Transverse colon (tissue), 4 donors: ENCODE measurements at regions not wholly inside any gene's neighbourhood (a gene's known extent, or its start where the extent isn't known, plus 50 kb on each side); places are given as distances from the start of the nearest gene placed in this dataset.

Experiments used
- DNase-seq: peaks from one replicate; pipeline ENCODE4 v3.0.0-alpha.2; 2019
- H3K27ac ChIP-seq, 4 donors: fragments of 200-600 bp; sonication (generic); 2 replicates each; pipeline ENCODE4 v1.5.1; 2016 to 2018; ENCODE audit warnings: inconsistent platforms in 4 of 4
- H3K27me3 ChIP-seq: fragments of 200-600 bp; sonication (generic); 2 replicates; pipeline ENCODE4 v1.5.1; 2017; ENCODE audit warnings: inconsistent platforms
- H3K36me3 ChIP-seq, 4 donors: fragments of 200-600 bp; sonication (generic); 2 replicates each; pipeline ENCODE4 v1.5.1; 2017 to 2019; ENCODE audit warnings: inconsistent platforms in 4 of 4
- H3K4me1 ChIP-seq, 4 donors: fragments of 200-600 bp; sonication (generic); 2 replicates each; pipeline ENCODE4 v1.5.1; 2017 to 2020; ENCODE audit warnings: inconsistent platforms in 4 of 4
- H3K4me3 ChIP-seq, 4 donors: fragments of 200-600 bp; sonication (generic); 1 replicate in 1 of 4; 2 replicates in 3 of 4; pipeline versions ENCODE4 v1.5.1 to v1.6.1; 2017 to 2019; ENCODE audit warnings: inconsistent platforms in 4 of 4
- H3K9me3 ChIP-seq, 2 donors: fragments of 200-600 bp; sonication (generic); 2 replicates each; pipeline ENCODE4 v1.5.1; 2017 to 2019; ENCODE audit warnings: inconsistent platforms in 2 of 2
- CTCF ChIP-seq, 5 experiments: fragments of 200-600 bp in 3 of 5; fragments of 450-650 bp in 2 of 5; sonication (generic) in 3 of 5; IDR thresholded peaks; 1 replicate in 2 of 5; 2 replicates in 3 of 5; pipeline ENCODE4 v1.5.1; 2016 to 2017; ENCODE audit warnings: antibody characterized with exemption in 5 of 5, inconsistent platforms in 3 of 5, mild to moderate bottlenecking in 2 of 5, moderate library complexity in 1 of 5
- EP300 ChIP-seq: sonication (generic); formaldehyde crosslinking; IDR thresholded peaks from one replicate; pipeline ENCODE4 v1.6.1; 2017; ENCODE audit warnings: antibody characterized with exemption, low read depth
- POLR2A ChIP-seq: fragments of 450-650 bp; IDR thresholded peaks from one replicate; pipeline ENCODE4 v1.6.1; 2016; ENCODE audit warnings: antibody characterized with exemption, mild to moderate bottlenecking, moderate library complexity
- POLR2AphosphoS5 ChIP-seq, 3 donors: sonication (generic); formaldehyde crosslinking; IDR thresholded peaks; one replicate each; pipeline ENCODE4 v1.6.1; 2016; ENCODE audit warnings: antibody characterized with exemption in 3 of 3
- WGBS, 2 donors: methylation state at CpG; one replicate each; pipeline ENCODE4 v1.1.5; 2018; ENCODE audit warnings: low coverage in 1 of 2; 5-methylcytosine and 5-hydroxymethylcytosine counted together
- in situ Hi-C, 4 donors: fragments of 200-750 bp; cut with MboI; loops; one replicate each; pipeline versions ENCODE4 v1.15.0 to v1.15.1; 2017; ENCODE audit warnings: low sequenced_read_pairs in 3 of 4, low pct_ligation_motif_present in 1 of 4, low pct_unique_long_range_greater_than_20kb in 1 of 4
- intact Hi-C: fragments of 100-400 bp; cut with DNase I; formaldehyde crosslinking; loops from one replicate; pipeline ENCODE4 v1.15.1; 2023; ENCODE audit warnings: low total_unique reads

DNA sequence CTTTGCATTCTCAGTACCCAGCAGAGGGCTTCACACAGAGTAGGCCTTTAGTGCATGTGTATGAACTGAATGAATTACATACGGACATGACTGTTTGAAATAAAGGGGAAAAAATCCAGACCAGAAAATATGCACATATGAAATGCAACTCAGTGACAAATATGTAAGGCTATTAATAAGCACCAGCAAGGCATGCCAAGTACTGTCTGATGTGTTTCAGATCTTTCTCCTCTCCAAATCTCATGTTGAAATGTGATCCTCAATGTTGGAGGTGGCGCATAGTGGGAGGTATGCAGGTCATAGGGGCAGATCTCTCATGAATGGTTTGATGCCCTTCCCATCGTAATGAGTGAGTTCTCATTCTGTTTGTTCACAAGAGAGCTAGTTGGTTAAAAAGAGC lies 87.3 kb upstream of the TOMM7 start:
- TF ChIP-seq CTCF (IDR thresholded peaks at IDR 0.05) (no peak), POLR2A (no peak), POLR2AphosphoS5 (IDR thresholded peaks at IDR 0.05) (no peak), EP300 (no peak)
- H3K4me1 ChIP-seq, result no peaks in the 10 kb centered on the region
- intact Hi-C loops, result no loop called here
- no peak overlapping the region for H3K4me3 ChIP-seq
- no peak overlapping the region for H3K27ac ChIP-seq
- in situ Hi-C loops, result no loop called here
- DNase-seq, result no peak
- WGBS, 2 donors, result 84 to 90% methylated on average over 2 to 3 of the region's 3 CpGs
- no peaks in the 10 kb centered on the region for H3K36me3 ChIP-seq
- H3K27me3 ChIP-seq, result no peaks in the 10 kb centered on the region
- no peaks in the 10 kb centered on the region for H3K9me3 ChIP-seq

GRCh38 chr7:22907805-22908204 lies 85.2 kb upstream of the TOMM7 start:
- TF ChIP-seq POLR2AphosphoS5 (IDR thresholded peaks at IDR 0.05), result no peak
- TF ChIP-seq POLR2A, result no peak
- TF ChIP-seq CTCF (IDR thresholded peaks at IDR 0.05), result no peak
- no peak for TF ChIP-seq EP300

DNA sequence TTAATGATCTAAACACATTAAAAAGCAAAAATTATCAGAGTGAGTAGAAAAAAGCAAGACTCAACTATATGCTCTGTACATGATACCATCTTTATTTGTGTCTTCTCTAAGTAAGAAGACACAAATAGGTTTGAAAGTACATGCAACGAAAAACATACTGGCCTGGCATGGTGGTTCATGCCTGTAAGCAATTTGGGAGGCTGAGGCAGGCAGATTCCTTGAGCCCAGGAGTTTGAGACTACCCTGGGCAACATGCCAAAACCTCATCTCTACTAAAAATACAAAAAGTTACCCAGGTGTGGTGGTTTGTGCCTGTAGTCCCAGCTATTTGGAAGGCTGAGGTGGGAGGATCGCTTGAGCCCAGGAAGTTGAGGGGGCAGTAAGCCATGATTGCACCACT lies 78.1 kb upstream of the TOMM7 start:
- Histone ChIP-seq H3K9me3 (no peaks in the 10 kb centered on the region), H3K36me3 (no peaks in the 10 kb centered on the region), H3K27ac (no peak overlapping the region), H3K27me3 (no peaks in the 10 kb centered on the region), H3K4me3 (no peak overlapping the region), H3K4me1 (no peaks in the 10 kb centered on the region)
- no peak for DNase-seq
- WGBS, 2 donors, result 67 to 70% methylated on average over 2 of the region's 2 CpGs
- intact Hi-C loops (no loop called here), in situ Hi-C loops (no loop called here)
- TF ChIP-seq CTCF (IDR thresholded peaks at IDR 0.05) (no peak), EP300 (no peak), POLR2AphosphoS5 (IDR thresholded peaks at IDR 0.05) (no peak), POLR2A (no peak)

More at GRCh38 chr7:22907805-22908204, 85.2 kb upstream of the TOMM7 start:
- no peaks in the 10 kb centered on the region for H3K27me3 ChIP-seq
- WGBS, 2 donors, result 86% methylated on average over 3 of the region's 3 CpGs; no CpG with 5 or more reads in 1 of the 2 donors
- no peak overlapping the region for H3K4me3 ChIP-seq
- intact Hi-C loops, result no loop called here
- no peaks in the 10 kb centered on the region for H3K36me3 ChIP-seq
- H3K27ac ChIP-seq, result no peak overlapping the region
- in situ Hi-C loops, result no loop called here
- no peaks in the 10 kb centered on the region for H3K9me3 ChIP-seq
- no peaks in the 10 kb centered on the region for H3K4me1 ChIP-seq
- no peak for DNase-seq

DNA sequence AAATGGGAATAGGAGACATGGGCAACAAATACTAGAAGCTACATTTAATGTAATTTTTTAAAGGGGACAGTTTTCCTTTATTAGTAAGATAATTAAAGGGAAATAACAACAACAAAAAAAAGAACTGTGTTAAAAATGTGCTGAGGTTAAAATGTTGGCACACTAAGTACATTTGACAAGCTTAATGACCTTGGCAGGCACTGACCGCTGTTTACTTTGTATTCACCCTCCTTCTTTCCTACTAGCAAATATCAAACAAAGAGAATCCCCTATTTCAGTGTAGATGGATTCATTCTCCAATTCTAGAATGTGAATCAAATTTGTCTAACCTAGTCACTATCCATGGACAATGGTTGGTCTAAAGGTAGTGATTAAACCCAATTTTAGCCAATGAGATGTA lies 77.5 kb upstream of the TOMM7 start:
- Histone ChIP-seq H3K27ac (no peak overlapping the region), H3K4me1 (no peaks in the 10 kb centered on the region), H3K9me3 (no peaks in the 10 kb centered on the region), H3K36me3 (no peaks in the 10 kb centered on the region), H3K4me3 (no peak overlapping the region), H3K27me3 (no peaks in the 10 kb centered on the region)
- in situ Hi-C loops (no loop called here), intact Hi-C loops (no loop called here)
- TF ChIP-seq EP300 (no peak), POLR2AphosphoS5 (IDR thresholded peaks at IDR 0.05) (no peak), POLR2A (no peak), CTCF (IDR thresholded peaks at IDR 0.05) (no peak)
- DNase-seq, result no peak
- WGBS, 2 donors, result 74 to 93% methylated on average over 1 of the region's 1 CpG
